ENCODE measurements at regions not wholly inside any gene's neighbourhood (a gene's known extent, or its start where the extent isn't known, plus 50 kb on each side); places are given as distances from the start of the nearest gene placed in this dataset.

GRCh38 chr2:14364471-14364870, 268.0 kb upstream of the LRATD1 start:
- DNase-seq (ENCODE audit: low read depth in 2 of 3, low spot score in 2 of 3): no peak

- DNase-seq (ENCODE audit: low read depth in 2 of 3, low spot score in 2 of 3): no peak
These were observed 247.5 kb upstream of the LRATD1 start for GRCh38 chr2:14385043-14385442.

- DNase-seq (ENCODE audit: low read depth in 2 of 3, low spot score in 2 of 3): no peak
These were observed 245.2 kb upstream of the LRATD1 start for GRCh38 chr2:14387332-14387731.

GRCh38 chr2:14388724-14389123, 243.8 kb upstream of the LRATD1 start:
- DNase-seq (ENCODE audit: low read depth in 2 of 3, low spot score in 2 of 3): no peak

GRCh38 chr2:14396533-14397083, 235.9 kb upstream of the LRATD1 start:
- DNase-seq (ENCODE audit: low read depth in 2 of 3, low spot score in 2 of 3): no peak

GRCh38 chr2:14398641-14399040, 233.9 kb upstream of the LRATD1 start:
- no peak for DNase-seq (ENCODE audit: low read depth in 2 of 3, low spot score in 2 of 3)

- DNase-seq (ENCODE audit: low read depth in 2 of 3, low spot score in 2 of 3): no peak
These were observed 230.6 kb upstream of the LRATD1 start for GRCh38 chr2:14401873-14402272.

GRCh38 chr2:14408695-14409094, 223.8 kb upstream of the LRATD1 start:
- DNase-seq (ENCODE audit: low read depth in 2 of 3, low spot score in 2 of 3): no peak

GRCh38 chr2:14417551-14417950, 215.0 kb upstream of the LRATD1 start:
- no peak for DNase-seq (ENCODE audit: low read depth in 2 of 3, low spot score in 2 of 3)

GRCh38 chr2:14418115-14418514, 214.4 kb upstream of the LRATD1 start:
- DNase-seq (ENCODE audit: low read depth in 2 of 3, low spot score in 2 of 3): no peak

- no peak for DNase-seq (ENCODE audit: low read depth in 2 of 3, low spot score in 2 of 3)
These were observed 211.7 kb upstream of the LRATD1 start for GRCh38 chr2:14420851-14421250.

- no peak for DNase-seq (ENCODE audit: low read depth in 2 of 3, low spot score in 2 of 3)
These were observed 210.1 kb upstream of the LRATD1 start for GRCh38 chr2:14422426-14422825.

- no peak for DNase-seq (ENCODE audit: low read depth in 2 of 3, low spot score in 2 of 3)
These were observed 209.2 kb upstream of the LRATD1 start for GRCh38 chr2:14423145-14423906.

- DNase-seq (ENCODE audit: low read depth in 2 of 3, low spot score in 2 of 3): no peak
These were observed 207.8 kb upstream of the LRATD1 start for GRCh38 chr2:14424478-14425390.

- no peak for DNase-seq (ENCODE audit: low read depth in 2 of 3, low spot score in 2 of 3)
These were observed 206.6 kb upstream of the LRATD1 start for GRCh38 chr2:14425869-14426268.

- DNase-seq (ENCODE audit: low read depth in 2 of 3, low spot score in 2 of 3): no peak
These were observed 204.5 kb upstream of the LRATD1 start for GRCh38 chr2:14428056-14428455.

GRCh38 chr2:14433946-14434495, 198.5 kb upstream of the LRATD1 start:
- no peak for DNase-seq (ENCODE audit: low read depth in 2 of 3, low spot score in 2 of 3)

GRCh38 chr2:14445670-14446069, 186.8 kb upstream of the LRATD1 start:
- DNase-seq (ENCODE audit: low read depth in 2 of 3, low spot score in 2 of 3): no peak

GRCh38 chr2:14448340-14448739, 184.2 kb upstream of the LRATD1 start:
- DNase-seq (ENCODE audit: low read depth in 2 of 3, low spot score in 2 of 3): no peak

GRCh38 chr2:14451312-14451711, 181.2 kb upstream of the LRATD1 start:
- no peak for DNase-seq (ENCODE audit: low read depth in 2 of 3, low spot score in 2 of 3)

- DNase-seq (ENCODE audit: low read depth in 2 of 3, low spot score in 2 of 3): no peak
These were observed 178.3 kb upstream of the LRATD1 start for GRCh38 chr2:14454202-14454601.
